GM18868 (cell line): ENCODE measurements at regions not wholly inside any gene's neighbourhood (a gene's known extent, or its start where the extent isn't known, plus 50 kb on each side); places are given as distances from the start of the nearest gene placed in this dataset.

Experiments used
- ATAC-seq: cut with Tn5 transposase; IDR thresholded peaks from one replicate; pipeline ENCODE4 v1.9.1; 2021; ENCODE audit warnings: mild to moderate bottlenecking, moderate library complexity; ENCODE audit not compliant: unreplicated experiment

- peak; percentile 100 for ATAC-seq
Measured at GRCh38 chr3:70120357-70120966, 120.9 kb downstream of the SAMMSON start.

GRCh38 chr3:70127192-70127591 lies 127.7 kb downstream of the SAMMSON start:
- no peak for ATAC-seq

GRCh38 chr3:70137366-70137765 lies 137.8 kb downstream of the SAMMSON start:
- ATAC-seq = no peak

- no peak for ATAC-seq
Measured at GRCh38 chr3:70138606-70139005, 139.1 kb downstream of the SAMMSON start.
